Cortex of kidney (tissue), 1 donor: ENCODE measurements at regions not wholly inside any gene's neighbourhood (a gene's known extent, or its start where the extent isn't known, plus 50 kb on each side); places are given as distances from the start of the nearest gene placed in this dataset.
"Not testable (repeated sequence)": the region's sequence is repeated elsewhere in the genome, so short reads cannot be mapped to it uniquely, and the experiment has no call there.

Experiments used
- DNase-seq: peaks from one replicate; lab custom pipeline; 2025; lab: John Stamatoyannopoulos, UW

DNA sequence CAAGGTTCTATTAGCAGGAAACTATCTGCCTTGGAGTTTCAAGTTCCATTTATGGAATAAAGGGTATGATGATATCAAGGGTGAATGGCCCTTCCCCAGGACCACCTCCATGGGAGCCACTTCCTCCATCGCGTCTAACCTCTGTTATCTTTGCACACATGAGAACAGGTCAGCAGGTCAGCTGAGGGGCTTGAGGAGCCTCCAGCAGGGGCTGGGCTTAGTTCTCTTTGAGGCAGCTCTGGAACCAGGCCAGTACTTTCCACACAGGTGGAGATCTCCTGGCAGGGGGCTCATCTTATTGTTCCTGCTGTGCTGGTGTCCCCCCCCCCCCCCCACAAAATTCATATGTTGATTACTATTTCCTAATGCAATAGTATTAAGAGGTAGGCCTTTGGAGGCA, 472.2 kb upstream of the ZMIZ1 start:
- no peak for DNase-seq

DNA sequence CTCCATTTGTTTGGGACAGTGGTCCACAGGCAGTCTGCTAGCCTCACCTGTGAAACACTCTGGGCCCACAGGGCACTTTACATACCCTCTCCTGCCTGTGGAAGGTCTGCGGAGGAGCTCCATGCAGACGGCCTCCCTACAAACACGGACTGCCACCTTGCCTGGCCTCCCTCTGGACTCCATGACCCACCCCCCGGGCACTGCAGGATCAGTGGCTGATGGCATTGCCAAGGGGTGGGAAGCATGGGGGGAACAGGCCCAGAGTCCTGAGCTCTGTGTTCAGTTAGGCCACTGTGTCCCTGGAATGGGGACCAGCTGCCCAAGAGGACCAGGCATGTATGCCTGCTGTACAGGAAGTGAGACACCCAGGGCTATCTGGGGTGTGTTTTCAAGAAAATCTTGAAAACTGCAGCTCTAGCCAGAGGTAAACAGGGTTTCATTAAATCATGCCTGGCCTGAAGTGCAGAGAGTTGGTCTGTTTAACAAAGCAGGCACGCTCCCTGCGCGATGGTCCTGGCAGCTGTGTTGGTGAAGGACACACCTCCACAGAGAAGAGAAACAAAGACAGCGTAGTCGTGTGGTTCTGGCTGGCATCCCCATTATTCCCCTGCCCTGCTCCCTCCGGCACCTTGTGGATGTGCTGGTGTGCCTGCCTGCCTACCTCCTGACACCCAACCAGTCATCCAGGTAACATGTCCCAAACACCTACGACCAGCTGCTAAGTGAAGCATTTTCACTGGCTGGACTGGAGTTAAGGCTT, 470.8 kb upstream of the ZMIZ1 start:
- no peak for DNase-seq

DNA sequence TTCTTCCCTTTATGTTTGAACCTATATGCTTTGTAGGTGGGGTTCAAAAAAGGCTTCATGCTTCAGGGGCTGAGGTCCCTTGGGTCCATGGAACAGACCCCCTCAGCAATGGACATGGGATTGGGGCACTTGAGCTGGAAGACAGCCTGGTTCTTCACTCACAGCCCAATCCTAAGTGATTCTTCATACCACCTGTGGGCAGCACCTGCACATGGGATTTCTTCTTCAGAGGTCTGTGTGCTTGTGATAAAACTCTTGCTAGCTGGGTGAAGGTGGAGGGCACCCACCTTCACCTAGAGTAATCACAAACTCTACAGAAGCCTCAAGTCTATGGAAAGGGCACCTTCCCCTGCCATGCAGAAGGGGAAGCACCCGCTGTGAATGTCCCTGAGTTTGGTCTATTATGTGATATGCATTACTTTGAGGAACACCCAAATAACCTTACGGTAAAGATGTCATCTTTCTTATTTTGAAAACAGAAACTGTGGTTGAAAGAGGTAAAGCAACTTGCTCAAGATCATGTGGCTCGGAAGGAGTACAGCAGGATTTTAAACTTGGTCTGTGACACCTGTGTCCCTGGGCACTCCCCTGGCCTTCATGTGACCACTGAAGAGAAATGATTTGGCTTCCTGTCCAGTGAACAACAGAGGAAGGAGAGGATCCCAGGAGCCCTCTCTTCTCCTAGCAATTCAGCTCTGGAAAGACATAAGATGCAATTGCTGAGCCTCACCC, 469.5 kb upstream of the ZMIZ1 start:
- no peak for DNase-seq

DNA sequence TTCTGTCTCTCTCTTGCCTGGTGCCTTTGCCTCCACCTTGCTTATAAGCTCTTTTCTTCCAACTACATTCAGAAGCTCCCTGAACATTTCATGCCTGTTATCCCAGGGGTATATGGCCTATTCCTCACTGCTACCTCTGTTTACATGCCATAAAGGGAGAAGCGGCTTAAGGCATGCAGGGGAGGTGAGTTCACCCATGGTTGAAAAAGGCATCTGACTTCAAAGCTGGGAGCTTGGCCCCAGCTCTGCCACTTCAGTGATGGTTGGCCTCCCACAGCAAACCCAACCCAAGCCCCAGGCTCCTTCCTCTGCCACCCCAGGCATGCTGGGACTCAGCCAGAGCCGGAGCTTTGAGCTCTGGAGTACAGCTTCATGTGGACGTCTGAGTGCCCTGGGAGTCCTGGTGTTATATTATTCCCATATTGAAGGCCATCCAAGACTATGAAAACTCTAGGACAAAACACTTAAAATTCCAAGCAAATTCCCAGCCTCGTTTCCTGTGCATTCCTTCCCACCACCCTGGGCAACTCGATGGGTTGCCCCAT, 468.6 kb upstream of the ZMIZ1 start:
- no peak for DNase-seq

DNA sequence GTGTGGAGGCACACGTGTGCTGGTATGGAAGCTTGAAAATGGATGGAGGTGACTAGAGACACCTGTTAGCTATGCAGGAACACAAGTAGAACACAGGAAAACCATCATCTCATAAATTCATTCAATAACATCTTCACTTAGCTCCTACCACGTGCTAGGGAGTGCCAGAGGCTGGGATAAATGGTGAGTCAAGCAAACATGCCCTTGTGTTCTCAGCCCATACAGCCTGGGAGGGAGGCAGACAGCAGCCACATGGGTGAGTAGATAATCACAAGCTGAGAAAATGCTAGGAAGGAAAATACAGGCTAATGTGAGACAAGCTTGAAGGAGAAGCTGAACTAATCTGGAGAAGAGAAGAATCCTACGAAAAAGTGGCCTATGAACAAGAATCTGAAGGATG, 468.0 kb upstream of the ZMIZ1 start:
- no peak for DNase-seq

DNA sequence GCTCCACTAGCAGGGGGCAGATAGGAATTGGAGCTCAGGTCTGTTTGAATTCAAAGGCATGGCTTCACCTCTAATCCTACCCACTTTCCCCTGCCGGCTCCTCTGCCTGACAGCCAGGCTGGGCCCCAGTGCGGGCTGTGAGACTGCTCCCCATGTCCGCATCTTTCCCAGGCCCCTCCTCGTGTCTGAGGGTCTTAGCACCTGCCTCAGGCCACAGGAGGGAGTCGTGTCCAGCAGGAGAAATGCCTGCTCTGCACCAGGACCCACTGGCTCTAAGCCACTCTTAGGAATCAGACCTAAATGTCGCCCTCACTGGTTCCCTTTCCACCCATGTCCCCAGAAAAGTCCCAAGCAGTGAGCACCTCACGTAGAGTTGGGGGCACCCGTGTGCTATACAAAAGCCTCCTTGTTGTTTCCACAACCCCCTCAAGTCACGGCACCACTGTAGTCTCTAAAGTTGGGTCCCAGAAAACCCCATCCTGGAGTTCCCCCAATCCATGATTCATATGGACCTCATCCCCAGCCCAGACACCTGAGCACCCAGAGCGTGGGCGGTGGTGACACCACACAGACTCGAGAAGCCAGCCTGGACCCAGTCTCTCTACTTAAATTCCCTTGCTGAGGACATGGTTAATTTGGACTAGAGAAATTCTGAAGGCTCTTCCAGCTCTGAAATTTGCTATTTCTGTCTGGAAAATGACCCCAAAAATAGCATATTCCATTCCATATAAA, 466.4 kb upstream of the ZMIZ1 start:
- DNase-seq: no peak

DNA sequence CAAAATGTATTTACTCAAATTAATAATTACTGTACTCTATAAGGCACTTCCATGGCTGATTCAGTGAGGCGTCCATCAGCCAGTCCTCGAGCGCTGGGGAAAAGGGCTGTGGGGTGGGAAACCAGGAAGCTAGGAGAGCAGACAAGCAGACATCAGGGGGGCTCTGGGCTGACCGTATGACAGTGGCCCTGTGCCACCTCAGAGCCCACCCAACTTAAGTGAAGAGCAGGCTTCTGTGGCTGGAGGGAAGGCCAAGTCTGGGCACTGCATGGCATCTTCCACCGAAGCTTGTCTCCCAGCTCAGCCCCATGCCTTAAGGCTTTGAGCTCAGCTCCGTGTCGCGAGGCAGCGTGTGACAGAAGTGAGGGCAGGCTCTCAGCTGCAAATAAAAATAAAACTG, 464.5 kb upstream of the ZMIZ1 start:
- no peak for DNase-seq

DNA sequence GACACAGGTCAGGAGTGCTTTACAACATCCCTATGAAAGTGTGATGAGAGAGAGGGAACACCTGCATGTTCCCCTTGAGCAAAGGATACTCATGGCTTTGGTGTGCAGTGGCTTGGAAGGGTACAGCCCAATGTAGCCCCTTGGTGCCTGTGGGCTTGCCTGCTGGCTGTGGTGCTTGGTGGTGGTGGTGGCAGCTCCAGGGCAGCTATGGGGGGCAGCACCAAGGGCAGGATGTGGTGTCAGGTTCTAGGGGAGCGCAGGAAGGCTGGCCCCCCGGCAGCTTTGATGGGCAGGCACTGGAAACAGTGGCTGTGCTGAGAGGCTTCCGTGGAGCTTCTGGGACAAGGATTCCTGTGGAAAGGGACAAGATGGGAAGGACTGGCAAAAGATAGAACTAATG, 464.0 kb upstream of the ZMIZ1 start:
- DNase-seq: no peak

DNA sequence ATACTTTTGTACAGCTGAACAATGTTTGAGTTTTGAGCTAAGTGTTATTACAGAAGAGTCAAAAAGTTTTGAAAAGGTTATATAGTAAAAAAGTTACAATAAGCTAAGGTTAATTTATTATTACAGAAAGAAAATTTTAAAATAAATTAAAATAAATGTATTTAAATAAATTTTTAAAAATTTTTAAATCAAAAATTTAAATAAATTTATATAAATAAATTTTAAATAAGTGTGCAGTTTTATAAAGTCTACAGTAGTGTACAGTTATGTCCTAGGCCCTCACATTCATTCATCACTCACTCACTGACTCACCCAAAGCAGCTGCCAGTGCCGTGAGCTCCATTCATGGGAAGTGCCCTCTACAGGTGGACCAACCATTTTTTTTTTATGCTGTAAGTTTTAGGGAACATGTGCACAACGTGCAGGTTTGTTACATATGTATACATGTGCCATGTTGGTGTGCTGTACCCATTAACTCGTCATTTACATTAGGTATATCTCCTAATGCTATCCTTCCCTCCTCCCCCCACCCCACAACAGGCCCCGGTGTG, 462.9 kb upstream of the ZMIZ1 start:
- no peak for DNase-seq

DNA sequence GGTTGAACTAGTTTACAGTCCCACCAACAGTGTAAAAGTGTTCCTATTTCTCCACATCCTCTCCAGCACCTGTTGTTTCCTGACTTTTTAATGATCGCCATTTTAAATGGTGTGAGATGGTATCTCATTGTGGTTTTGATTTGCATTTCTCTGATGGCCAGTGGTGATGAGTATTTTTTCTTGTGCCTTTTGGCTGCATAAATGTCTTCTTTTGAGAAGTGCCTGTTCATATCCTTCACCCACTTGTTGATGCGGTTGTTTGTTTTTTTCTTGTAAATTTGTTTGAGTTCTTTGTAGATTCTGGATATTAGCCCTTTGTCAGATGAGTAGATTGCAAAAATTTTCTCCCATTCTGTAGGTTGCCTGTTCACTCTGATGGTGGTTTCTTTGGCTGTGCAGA, 462.0 kb upstream of the ZMIZ1 start:
- not testable (repeated sequence) for DNase-seq

DNA sequence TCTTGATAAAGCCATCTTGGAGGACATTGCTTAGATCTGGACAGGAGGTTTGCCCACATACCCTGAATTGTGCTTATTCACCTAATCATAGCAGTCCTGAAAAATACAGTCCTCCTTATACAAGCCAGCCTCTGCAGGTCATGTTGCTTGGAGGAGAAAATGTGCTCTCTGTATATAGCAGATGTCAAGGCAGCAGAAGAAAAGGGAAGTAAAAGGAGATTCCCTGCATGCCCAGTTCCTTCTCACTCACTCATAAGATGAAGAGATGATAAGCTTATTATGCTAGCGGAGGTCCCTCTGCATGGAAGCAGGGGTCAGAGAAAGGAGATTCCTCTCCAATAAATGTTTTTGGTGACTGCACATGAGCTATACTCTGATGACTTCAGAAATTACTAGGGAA, 458.8 kb upstream of the ZMIZ1 start:
- no peak for DNase-seq

DNA sequence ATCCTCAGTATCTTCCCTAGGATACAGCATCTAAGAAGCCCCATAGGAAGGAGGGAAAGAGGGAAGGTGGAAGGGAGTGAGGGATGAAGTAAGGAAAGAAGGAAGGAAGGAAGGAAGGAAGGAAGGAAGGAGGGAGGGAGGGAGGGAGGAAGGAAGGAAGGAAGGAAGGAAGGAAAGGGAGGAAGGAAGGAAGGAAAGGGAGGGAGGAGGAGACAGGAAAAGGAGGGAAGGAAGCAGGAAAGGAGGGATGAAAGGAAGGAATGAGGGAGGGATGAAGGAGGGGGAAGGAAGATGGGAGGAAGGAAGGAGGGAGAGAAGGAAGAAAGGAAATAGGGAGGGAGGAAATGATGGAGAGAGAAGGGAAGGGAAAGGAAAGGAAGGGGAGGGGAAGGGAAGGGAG, 455.6 kb upstream of the ZMIZ1 start:
- DNase-seq: no peak

DNA sequence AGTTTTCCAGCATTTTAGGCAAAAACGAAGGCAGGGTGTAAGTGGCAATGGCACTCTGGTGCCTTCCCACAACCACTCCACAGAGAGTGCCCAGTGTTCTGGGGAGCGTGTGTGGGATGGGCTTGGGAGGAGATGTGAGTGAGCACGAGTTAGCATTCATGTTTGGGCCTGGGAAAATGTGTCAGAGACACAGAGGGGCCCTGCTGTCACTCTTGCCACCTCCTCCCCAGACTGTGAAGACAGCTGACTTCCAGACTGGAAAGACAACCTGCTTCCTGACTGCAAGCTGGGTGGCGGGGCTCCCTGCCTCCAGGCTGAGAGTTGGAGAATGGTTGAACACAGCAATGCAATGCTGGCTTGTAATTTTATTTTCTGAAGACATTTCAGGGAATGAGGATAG, 454.5 kb upstream of the ZMIZ1 start:
- DNase-seq: no peak

DNA sequence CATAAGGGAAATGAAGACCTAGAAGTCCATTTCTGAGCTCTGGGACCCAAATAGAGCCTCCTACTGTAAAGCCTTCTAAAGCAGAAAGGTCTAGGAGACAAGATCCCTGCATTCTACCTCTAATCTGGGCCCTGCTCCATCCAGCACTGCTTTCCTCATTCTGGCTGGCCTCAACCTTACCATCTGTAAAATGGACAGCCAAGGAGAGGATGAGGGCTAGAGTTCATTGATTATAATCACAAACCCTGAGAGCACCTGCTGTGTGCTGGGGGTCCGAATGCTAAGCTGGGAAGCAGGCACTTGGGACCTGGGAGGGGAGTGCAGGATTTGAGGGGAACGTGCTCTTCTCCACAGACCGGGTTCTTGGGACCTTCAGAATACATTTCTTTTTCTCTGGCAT, 454.0 kb upstream of the ZMIZ1 start:
- DNase-seq: no peak

DNA sequence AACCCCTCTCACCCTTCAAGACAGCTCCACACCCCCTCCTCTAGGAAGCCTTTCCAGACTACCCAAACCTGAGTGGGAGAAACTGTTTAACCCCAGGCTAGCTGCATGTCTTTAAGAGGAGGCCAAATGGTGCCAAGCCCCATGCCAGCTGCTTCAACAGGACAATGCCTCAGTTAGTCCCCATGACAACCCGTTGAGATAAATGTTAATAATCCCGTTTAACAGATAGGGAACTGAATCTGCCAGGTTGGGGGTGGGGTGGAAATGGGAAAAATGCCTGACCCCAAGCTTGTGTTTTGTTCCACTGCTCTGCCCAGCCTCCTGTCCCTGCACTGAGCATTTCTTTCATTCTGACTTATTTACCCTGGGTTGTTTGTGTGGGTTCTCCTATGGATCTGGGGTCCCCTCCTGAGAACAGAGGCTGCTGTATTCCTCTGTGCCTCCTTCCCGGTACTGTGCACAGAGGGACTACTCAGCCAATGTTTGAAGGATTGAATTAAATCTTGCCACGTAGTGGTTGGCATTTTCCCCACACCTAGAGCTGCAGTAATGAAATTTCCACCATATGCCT, 452.6 kb upstream of the ZMIZ1 start:
- no peak for DNase-seq

DNA sequence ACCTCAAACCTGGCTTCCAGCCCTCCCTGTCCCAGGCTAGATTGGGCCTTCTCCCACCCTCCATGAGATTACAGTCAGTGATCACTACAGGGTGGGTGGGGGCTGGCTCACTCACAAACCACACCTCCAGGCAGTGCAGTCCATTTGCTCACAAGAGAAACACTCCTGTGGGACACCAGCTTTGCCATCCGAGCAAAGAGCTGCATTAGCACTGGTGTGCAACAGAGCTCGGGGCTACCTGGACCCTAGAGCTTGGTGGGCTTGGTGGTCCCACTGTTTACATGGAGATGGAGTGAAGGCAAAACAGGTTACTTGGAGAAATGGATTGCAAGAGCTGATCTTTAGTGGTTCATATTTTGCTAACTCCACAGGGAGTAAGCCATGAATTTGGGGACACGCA, 451.7 kb upstream of the ZMIZ1 start:
- no peak for DNase-seq

DNA sequence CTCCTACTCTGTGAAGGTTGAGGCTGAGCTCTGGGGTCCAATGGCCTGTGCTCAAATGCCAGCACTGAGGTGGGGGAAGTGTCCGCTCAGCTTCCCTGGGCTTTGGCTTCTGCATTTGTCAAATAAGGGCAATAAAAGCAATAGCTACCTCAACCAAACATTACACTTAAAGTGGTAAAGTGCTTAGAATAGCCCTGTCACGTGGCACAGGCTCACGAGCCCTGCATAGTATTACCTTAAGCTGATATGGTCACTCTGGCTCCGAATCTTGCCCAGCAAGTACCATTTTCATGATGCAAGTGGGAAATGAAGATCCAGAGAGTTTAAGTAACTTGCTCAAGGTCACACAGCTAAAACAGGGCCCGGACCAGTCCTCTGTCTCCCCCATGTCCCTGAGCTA, 451.1 kb upstream of the ZMIZ1 start:
- DNase-seq: no peak

DNA sequence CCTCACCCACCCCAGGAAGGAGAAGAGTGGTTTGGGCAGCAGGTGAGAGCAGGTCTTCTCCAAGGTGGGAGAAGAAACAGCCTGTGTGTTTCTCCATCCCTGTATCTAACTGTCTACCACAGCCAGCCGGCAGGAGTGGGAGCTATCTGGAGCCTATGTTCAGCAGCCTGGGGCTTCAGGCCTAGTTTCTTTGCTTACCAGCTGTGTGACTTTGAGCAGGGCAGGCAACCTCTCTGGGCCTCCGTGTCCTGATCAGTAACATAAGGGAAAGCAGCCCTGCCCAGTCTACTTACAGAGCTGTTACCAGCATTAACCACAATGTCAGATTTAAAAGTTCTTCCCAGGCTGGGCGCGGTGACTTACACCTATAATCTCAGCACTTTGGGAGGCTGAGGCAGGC, 450.7 kb upstream of the ZMIZ1 start:
- no peak for DNase-seq

DNA sequence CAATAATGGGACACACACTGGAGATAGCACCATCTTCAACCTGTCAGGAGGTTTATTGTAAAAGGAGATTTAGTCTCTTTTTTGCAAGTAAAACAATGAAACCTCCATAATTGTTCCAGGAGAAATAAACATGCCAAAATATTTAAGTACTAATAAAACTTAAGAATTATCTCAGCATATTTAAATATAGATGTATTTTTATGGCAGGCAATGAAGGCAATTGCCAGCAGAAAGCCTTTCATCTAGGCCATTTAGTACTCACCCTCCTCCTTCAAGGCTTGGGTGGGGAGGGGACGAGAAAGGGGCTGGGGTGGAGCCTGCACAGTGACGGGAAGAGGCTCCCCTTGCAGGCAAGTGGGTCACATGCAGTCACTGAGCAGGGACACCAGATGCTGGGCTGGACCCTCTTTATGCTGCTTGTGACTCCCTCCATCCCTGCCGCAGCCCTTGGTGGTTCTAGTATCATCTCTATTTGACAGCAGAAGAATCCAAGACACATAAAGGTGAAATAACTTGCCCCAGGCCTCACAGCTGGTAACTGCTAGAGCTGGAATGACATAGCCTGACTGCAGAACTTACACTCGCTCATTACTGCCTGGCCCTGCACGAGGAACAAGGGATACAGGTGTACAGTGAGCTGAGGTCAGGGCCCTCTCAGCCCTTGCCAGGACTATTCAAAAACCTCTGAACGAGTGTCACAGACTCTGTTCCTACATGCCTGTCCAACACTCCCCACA, 449.5 kb upstream of the ZMIZ1 start:
- no peak for DNase-seq

DNA sequence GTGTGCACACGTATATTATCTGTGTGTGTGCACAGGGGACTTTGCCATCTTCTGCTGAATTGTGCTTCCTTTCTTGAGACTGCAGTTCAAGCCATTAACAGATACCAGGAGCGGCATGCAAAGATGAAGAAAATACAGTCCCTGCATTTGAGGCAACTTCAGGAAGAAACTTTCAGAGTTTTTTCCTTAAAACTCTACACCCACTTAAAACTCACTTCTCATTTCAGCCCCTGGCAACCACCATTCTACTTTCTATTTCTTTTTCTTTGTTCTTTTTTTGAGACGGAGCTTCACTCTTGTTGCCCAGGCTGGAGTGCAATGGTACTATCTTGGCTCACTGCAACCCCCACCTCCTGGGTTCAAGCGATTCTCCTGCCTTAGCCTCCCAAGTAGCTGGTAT, 448.9 kb upstream of the ZMIZ1 start:
- no peak for DNase-seq

DNA sequence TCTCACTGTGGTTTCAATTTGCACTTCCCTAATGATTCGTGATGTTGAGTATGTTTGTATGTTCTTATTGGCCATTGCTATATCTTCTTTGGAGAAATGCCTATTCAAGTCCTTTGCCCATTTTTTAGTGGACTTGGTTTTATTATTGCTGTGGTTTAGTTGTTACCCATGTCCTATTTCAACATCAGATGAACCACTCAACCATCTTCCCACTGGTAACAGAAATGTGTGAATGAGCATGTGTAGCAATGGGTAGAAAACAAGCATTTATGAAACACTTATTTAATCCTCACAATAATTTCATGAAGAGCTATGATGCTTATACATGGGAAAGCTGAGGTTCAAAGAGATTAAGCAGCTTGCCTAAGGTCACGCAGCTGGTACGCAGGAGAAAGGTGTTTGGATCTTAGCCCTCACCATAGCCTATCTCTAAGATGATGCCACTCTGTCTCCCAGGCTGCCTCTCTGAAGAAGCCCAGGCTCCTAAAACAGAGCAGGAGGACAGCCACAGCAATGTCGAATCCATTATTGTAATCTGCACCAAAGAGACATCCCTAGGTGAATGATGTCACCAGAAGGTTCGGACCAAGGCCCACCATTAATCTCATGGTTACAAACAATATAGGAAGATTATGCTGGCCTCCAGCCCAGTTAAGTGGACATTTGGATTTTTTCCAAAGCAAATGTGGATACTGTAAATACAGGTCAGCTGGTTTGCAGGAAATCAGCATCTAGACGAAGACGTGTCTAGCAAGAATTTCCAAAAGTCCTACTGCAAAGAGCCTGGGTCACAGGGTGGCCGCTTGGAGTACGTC, 447.6 kb upstream of the ZMIZ1 start:
- no peak for DNase-seq
